ENCODE measurements at regions not wholly inside any gene's neighbourhood (a gene's known extent, or its start where the extent isn't known, plus 50 kb on each side); places are given as distances from the start of the nearest gene placed in this dataset.
A peak's percentile ranks its signal among the peaks of the same experiment; 100 is the strongest.

DNA sequence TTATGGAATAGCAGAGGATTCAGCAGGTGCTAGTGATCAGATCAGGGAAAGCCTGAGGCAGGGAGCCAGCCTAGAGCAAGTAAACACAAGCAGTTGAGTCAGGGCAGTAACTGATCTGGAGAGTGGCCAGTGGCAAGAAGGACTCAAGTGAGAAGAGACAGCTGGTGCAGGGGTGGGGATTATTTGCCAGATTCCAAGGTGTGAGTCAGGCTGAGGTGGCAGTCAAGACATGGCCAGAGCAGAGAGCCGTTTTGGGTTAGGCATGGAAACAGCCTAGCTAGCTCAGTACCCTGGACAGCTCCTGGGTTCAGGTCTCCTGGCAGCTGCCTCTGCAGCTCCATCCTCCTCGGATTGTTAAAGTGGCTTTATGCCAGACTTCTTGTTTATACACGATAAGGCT lies 281.9 kb upstream of the ONECUT1 start:
- no peak overlapping the region for H3K4me3 Mint-ChIP-seq (ENCODE audit: unreplicated experiment)
- no peaks in the 10 kb centered on the region for H3K36me3 Mint-ChIP-seq (ENCODE audit: low read depth, unreplicated experiment)
- peak; percentile 87 for DNase-seq (ENCODE audit: low spot score)
- no peak for TF ChIP-seq CTCF (IDR thresholded peaks at IDR 0.05; ENCODE audit: unreplicated experiment)
- no peaks in the 10 kb centered on the region for H3K4me1 Mint-ChIP-seq (ENCODE audit: unreplicated experiment)
- H3K27me3 Mint-ChIP-seq (ENCODE audit: unreplicated experiment), result no peaks in the 10 kb centered on the region
- no peaks in the 10 kb centered on the region for H3K9me3 Mint-ChIP-seq (ENCODE audit: unreplicated experiment)
- H3K27ac Mint-ChIP-seq (ENCODE audit: unreplicated experiment), result no peak overlapping the region

- Mint-ChIP-seq H3K27ac (ENCODE audit: unreplicated experiment) (no peak overlapping the region), H3K9me3 (ENCODE audit: unreplicated experiment) (no peaks in the 10 kb centered on the region), H3K4me1 (ENCODE audit: unreplicated experiment) (no peaks in the 10 kb centered on the region), H3K36me3 (ENCODE audit: low read depth, unreplicated experiment) (no peaks in the 10 kb centered on the region), H3K27me3 (ENCODE audit: unreplicated experiment) (no peaks in the 10 kb centered on the region), H3K4me3 (ENCODE audit: unreplicated experiment) (no peak overlapping the region)
- no peak for DNase-seq (ENCODE audit: low spot score)
- TF ChIP-seq CTCF (IDR thresholded peaks at IDR 0.05; ENCODE audit: unreplicated experiment), result no peak
Measured at GRCh38 chr15:53068636-53069035, 278.5 kb upstream of the ONECUT1 start.

- Mint-ChIP-seq H3K27ac (ENCODE audit: unreplicated experiment) (no peak overlapping the region), H3K4me3 (ENCODE audit: unreplicated experiment) (no peak overlapping the region), H3K4me1 (ENCODE audit: unreplicated experiment) (peaks cover 6% of the 10 kb centered on the region), H3K9me3 (ENCODE audit: unreplicated experiment) (no peaks in the 10 kb centered on the region), H3K36me3 (ENCODE audit: low read depth, unreplicated experiment) (no peaks in the 10 kb centered on the region), H3K27me3 (ENCODE audit: unreplicated experiment) (no peaks in the 10 kb centered on the region)
- DNase-seq (ENCODE audit: low spot score), result no peak
- no peak for TF ChIP-seq CTCF (IDR thresholded peaks at IDR 0.05; ENCODE audit: unreplicated experiment)
Measured at GRCh38 chr15:53059273-53060043, 269.3 kb upstream of the ONECUT1 start.

DNA sequence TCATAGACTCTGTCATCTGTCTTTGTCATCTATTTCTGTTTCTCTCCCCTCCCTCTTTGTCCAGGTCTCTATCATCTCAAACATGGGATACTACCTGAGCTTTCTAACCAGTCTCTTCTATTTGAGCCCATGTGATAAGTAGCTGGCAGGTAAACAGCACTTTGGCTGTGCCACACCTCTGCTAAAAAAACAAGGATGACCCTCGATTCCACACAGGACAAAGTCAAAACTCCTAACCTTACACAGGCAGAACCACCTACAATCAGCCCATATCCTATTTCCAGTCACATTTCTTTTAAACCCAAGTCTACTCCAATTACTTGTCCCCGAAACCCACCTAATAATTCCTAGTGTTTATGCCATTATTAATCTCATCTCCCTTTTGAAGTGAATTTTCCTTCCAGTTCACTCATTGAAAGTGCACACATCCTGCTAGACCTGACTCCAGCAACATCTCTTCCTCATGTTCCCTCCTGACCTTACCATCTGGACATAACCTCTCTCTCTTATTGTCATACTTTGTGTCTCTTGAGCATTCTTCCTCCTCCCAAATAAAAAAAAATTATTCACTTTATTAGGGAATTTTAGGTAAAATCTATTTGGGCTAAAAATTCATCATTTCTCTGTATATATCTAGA lies 256.1 kb upstream of the ONECUT1 start:
- no peak overlapping the region for H3K27ac Mint-ChIP-seq (ENCODE audit: unreplicated experiment)
- no peaks in the 10 kb centered on the region for H3K27me3 Mint-ChIP-seq (ENCODE audit: unreplicated experiment)
- no peak overlapping the region for H3K4me3 Mint-ChIP-seq (ENCODE audit: unreplicated experiment)
- no peak for DNase-seq (ENCODE audit: low spot score)
- no peak for TF ChIP-seq CTCF (IDR thresholded peaks at IDR 0.05; ENCODE audit: unreplicated experiment)
- H3K36me3 Mint-ChIP-seq (ENCODE audit: low read depth, unreplicated experiment), result no peaks in the 10 kb centered on the region
- no peaks in the 10 kb centered on the region for H3K4me1 Mint-ChIP-seq (ENCODE audit: unreplicated experiment)
- H3K9me3 Mint-ChIP-seq (ENCODE audit: unreplicated experiment), result no peaks in the 10 kb centered on the region

DNA sequence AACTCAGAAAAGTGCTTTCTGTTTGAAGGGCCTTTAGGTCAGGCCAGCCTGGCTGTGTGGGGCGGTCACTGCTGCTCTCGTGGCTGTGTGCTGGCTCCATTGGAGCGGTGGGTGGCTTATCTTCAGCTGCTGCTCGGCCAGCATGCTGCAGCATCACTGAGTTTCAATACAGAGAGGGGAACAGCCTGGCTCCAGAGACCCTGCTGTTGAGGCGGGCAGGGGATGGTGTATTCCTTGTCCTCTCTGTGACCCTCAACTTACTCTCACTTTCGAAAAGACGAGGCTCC lies 248.5 kb upstream of the ONECUT1 start:
- DNase-seq (ENCODE audit: low spot score), result no peak
- Mint-ChIP-seq H3K4me1 (ENCODE audit: unreplicated experiment) (no peaks in the 10 kb centered on the region), H3K36me3 (ENCODE audit: low read depth, unreplicated experiment) (no peaks in the 10 kb centered on the region), H3K9me3 (ENCODE audit: unreplicated experiment) (no peaks in the 10 kb centered on the region), H3K4me3 (ENCODE audit: unreplicated experiment) (no peak overlapping the region), H3K27me3 (ENCODE audit: unreplicated experiment) (no peaks in the 10 kb centered on the region), H3K27ac (ENCODE audit: unreplicated experiment) (no peak overlapping the region)
- no peak for TF ChIP-seq CTCF (IDR thresholded peaks at IDR 0.05; ENCODE audit: unreplicated experiment)

All from endothelial cell (in vitro differentiated cells).